ENCODE measurements at regions not wholly inside any gene's neighbourhood (a gene's known extent, or its start where the extent isn't known, plus 50 kb on each side); places are given as distances from the start of the nearest gene placed in this dataset.
A peak's percentile ranks its signal among the peaks of the same experiment; 100 is the strongest.

DNA sequence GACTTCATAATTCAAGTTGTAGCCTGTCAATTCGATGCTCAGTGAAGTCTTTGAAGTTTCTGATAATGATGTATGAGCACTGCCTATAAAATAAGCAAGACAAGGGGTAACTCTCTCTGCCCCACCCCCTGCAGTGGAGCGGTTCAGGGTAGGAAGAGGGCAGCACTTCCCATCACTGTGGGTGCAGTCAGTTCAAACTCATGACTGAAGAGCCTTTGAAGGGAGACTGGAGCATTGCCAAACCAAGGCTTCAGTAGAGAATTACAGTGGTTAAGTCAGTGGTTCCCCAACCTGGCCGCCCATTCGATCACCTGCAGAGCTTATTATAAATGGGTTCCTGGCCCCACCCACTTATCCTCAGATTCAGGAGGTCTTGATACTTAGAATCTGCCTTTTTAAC lies 190.6 kb downstream of the SHQ1 start:
- Mint-ChIP-seq H3K9me3 (ENCODE audit: unreplicated experiment) (no peaks in the 10 kb centered on the region), H3K4me3 (ENCODE audit: unreplicated experiment) (no peak overlapping the region), H3K27ac (ENCODE audit: unreplicated experiment) (no peak overlapping the region), H3K4me1 (ENCODE audit: unreplicated experiment) (peaks cover 28% of the 10 kb centered on the region), H3K36me3 (ENCODE audit: unreplicated experiment) (no peaks in the 10 kb centered on the region), H3K27me3 (ENCODE audit: unreplicated experiment) (peaks cover 12% of the 10 kb centered on the region)
- DNase-seq (ENCODE audit: extremely low spot score, unreplicated experiment) = no peak
- TF ChIP-seq, protein P1, sequence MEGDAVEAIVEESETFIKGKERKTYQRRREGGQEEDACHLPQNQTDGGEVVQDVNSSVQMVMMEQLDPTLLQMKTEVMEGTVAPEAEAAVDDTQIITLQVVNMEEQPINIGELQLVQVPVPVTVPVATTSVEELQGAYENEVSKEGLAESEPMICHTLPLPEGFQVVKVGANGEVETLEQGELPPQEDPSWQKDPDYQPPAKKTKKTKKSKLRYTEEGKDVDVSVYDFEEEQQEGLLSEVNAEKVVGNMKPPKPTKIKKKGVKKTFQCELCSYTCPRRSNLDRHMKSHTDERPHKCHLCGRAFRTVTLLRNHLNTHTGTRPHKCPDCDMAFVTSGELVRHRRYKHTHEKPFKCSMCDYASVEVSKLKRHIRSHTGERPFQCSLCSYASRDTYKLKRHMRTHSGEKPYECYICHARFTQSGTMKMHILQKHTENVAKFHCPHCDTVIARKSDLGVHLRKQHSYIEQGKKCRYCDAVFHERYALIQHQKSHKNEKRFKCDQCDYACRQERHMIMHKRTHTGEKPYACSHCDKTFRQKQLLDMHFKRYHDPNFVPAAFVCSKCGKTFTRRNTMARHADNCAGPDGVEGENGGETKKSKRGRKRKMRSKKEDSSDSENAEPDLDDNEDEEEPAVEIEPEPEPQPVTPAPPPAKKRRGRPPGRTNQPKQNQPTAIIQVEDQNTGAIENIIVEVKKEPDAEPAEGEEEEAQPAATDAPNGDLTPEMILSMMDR (IDR thresholded peaks at IDR 0.05) = no peak

- no peak overlapping the region for H3K27ac Mint-ChIP-seq (ENCODE audit: unreplicated experiment)
- TF ChIP-seq, protein P1 (IDR thresholded peaks at IDR 0.05) = peak; percentile 14
- peaks cover 12% of the 10 kb centered on the region for H3K27me3 Mint-ChIP-seq (ENCODE audit: unreplicated experiment)
- peaks cover 19% of the 10 kb centered on the region for H3K4me1 Mint-ChIP-seq (ENCODE audit: unreplicated experiment)
- peaks cover 7% of the 10 kb centered on the region for H3K9me3 Mint-ChIP-seq (ENCODE audit: unreplicated experiment)
- no peaks in the 10 kb centered on the region for H3K36me3 Mint-ChIP-seq (ENCODE audit: unreplicated experiment)
- DNase-seq (ENCODE audit: extremely low spot score, unreplicated experiment) = no peak
- H3K4me3 Mint-ChIP-seq (ENCODE audit: unreplicated experiment) = no peak overlapping the region
These were observed 192.5 kb downstream of the SHQ1 start for GRCh38 chr3:72655723-72656122.

DNA sequence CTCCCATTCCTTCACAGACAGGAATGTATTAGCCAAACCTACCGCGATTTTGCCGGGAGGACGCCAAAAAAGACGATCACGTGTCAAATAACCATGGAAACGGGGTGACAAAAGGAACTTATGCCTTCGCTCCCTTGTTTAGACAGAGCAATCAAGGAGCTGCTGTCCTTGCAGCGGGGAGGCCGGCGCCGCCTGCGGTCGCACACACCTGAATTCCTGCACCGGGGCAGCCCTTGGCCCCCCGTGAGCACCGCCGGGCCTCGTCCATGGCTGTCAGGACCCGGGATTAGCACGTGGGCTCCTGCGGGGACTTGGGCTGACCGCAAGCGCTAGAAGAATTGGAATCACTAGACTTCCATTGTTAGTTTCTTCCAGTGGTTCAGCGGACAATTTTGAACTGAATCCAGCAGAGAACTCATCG lies 193.1 kb downstream of the SHQ1 start:
- Mint-ChIP-seq H3K4me3 (ENCODE audit: unreplicated experiment) (no peak overlapping the region), H3K4me1 (ENCODE audit: unreplicated experiment) (peaks cover 14% of the 10 kb centered on the region), H3K36me3 (ENCODE audit: unreplicated experiment) (no peaks in the 10 kb centered on the region), H3K9me3 (ENCODE audit: unreplicated experiment) (peaks cover 7% of the 10 kb centered on the region), H3K27me3 (ENCODE audit: unreplicated experiment) (peaks cover 12% of the 10 kb centered on the region), H3K27ac (ENCODE audit: unreplicated experiment) (no peak overlapping the region)
- TF ChIP-seq, protein P1 (IDR thresholded peaks at IDR 0.05) = no peak
- no peak for DNase-seq (ENCODE audit: extremely low spot score, unreplicated experiment)

- no peaks in the 10 kb centered on the region for H3K36me3 Mint-ChIP-seq (ENCODE audit: unreplicated experiment)
- H3K27ac Mint-ChIP-seq (ENCODE audit: unreplicated experiment) = no peak overlapping the region
- H3K4me1 Mint-ChIP-seq (ENCODE audit: unreplicated experiment) = peaks cover 3% of the 10 kb centered on the region
- TF ChIP-seq, protein P1 (IDR thresholded peaks at IDR 0.05) = no peak
- no peak for DNase-seq (ENCODE audit: extremely low spot score, unreplicated experiment)
- H3K27me3 Mint-ChIP-seq (ENCODE audit: unreplicated experiment) = peaks cover 22% of the 10 kb centered on the region
- no peak overlapping the region for H3K4me3 Mint-ChIP-seq (ENCODE audit: unreplicated experiment)
- H3K9me3 Mint-ChIP-seq (ENCODE audit: unreplicated experiment) = peaks cover 7% of the 10 kb centered on the region
These were observed 195.8 kb downstream of the SHQ1 start for GRCh38 chr3:72652395-72652794.

GRCh38 chr3:72651498-72651897 lies 196.7 kb downstream of the SHQ1 start:
- peaks cover 7% of the 10 kb centered on the region for H3K9me3 Mint-ChIP-seq (ENCODE audit: unreplicated experiment)
- peaks cover 22% of the 10 kb centered on the region for H3K27me3 Mint-ChIP-seq (ENCODE audit: unreplicated experiment)

More at GRCh38 chr3:72651498-72651897, 196.7 kb downstream of the SHQ1 start:
- TF ChIP-seq, protein P1 (IDR thresholded peaks at IDR 0.05) = no peak
- Mint-ChIP-seq H3K27ac (ENCODE audit: unreplicated experiment) (no peak overlapping the region), H3K4me1 (ENCODE audit: unreplicated experiment) (peaks cover 3% of the 10 kb centered on the region), H3K36me3 (ENCODE audit: unreplicated experiment) (no peaks in the 10 kb centered on the region), H3K4me3 (ENCODE audit: unreplicated experiment) (no peak overlapping the region)
- DNase-seq (ENCODE audit: extremely low spot score, unreplicated experiment) = no peak

Data from osteocyte (in vitro differentiated cells).